RWPE2 (cell line): ENCODE measurements at regions not wholly inside any gene's neighbourhood (a gene's known extent, or its start where the extent isn't known, plus 50 kb on each side); places are given as distances from the start of the nearest gene placed in this dataset.

Source experiments
- ATAC-seq: fragments of 200-7000 bp; cut with Tn5 transposase; 3 replicates; pipeline ENCODE4 v1.9.1; 2021; ENCODE audit warnings: low read depth
- DNase-seq: peaks from one replicate; pipeline ENCODE4 v3.0.0-alpha.2; 2020; ENCODE audit warnings: low spot score
- H3K27ac ChIP-seq: fragments of 450-650 bp; 2 replicates; pipeline ENCODE4 v1.5.1; 2017; ENCODE audit warnings: mild to moderate bottlenecking; ENCODE audit not compliant: poor library complexity, severe bottlenecking
- H3K27me3 ChIP-seq: fragments of 250-450 bp; sonication (Bioruptor Pico); 2 replicates; pipeline ENCODE4 v1.5.1; 2021; ENCODE audit warnings: mild to moderate bottlenecking, moderate library complexity; ENCODE audit not compliant: insufficient read depth, poor library complexity, severe bottlenecking
- H3K36me3 ChIP-seq: fragments of 250-450 bp; sonication (Bioruptor Pico); 2 replicates; pipeline ENCODE4 v1.5.1; 2020; ENCODE audit warnings: low read depth, mild to moderate bottlenecking, moderate library complexity
- H3K4me1 ChIP-seq: fragments of 250-450 bp; sonication (Bioruptor Pico); 2 replicates; pipeline ENCODE4 v1.5.1; 2021; ENCODE audit warnings: mild to moderate bottlenecking, moderate library complexity; ENCODE audit not compliant: insufficient read depth, poor library complexity, severe bottlenecking
- H3K4me3 ChIP-seq: fragments of 250-450 bp; sonication (Bioruptor Pico); 2 replicates; pipeline ENCODE4 v1.5.1; 2021; ENCODE audit warnings: mild to moderate bottlenecking, moderate library complexity; ENCODE audit not compliant: severe bottlenecking
- H3K9me3 ChIP-seq: fragments of 250-450 bp; sonication (Bioruptor Pico); 2 replicates; pipeline ENCODE4 v1.5.1; 2021; ENCODE audit warnings: mild to moderate bottlenecking, moderate library complexity; ENCODE audit not compliant: severe bottlenecking
- TF ChIP-seq, protein P1 (sequence below): fragments of 450-650 bp; IDR thresholded peaks from one replicate; pipeline ENCODE4 v1.5.1; 2017; ENCODE audit warnings: mild to moderate bottlenecking, moderate library complexity; ENCODE audit not compliant: poor library complexity, severe bottlenecking

DNA sequence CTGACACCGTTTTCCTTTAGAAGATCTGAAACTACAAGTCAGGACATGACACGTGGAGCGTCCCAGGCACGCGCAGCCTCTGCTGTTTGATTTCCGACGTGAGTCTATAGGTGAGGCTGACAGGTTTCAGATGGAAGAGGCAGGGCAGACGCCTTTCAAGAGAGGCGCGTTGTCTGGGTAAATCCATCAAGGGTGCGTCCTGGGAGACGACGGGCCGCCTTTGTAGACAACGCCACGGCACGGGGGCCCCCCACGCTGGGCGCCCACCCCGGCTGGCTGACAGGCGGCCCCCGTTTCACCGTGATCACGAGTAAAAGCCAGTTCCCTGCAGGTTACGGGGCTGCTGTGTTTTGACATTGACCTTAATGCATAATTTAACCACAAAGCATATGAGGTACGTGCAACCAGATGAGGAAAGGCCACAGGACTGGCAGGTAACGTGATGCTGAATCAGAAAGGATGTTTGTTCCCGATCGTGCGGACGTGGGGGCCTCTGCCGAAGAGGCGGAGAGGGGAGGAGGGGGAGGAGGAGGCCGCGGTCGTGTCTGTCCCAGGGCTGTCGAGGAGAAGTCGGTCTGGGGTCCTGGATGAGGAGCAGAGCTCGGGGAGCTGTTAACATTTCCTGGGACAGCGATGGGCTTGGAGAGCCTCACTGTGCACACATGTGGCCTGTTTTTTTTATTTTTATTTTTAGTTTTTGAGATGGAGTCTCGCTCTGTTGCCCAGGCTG lies 51.1 kb upstream of the PPP2R3B start:
- H3K27me3 ChIP-seq = no peaks in the 10 kb centered on the region
- TF ChIP-seq, protein P1, sequence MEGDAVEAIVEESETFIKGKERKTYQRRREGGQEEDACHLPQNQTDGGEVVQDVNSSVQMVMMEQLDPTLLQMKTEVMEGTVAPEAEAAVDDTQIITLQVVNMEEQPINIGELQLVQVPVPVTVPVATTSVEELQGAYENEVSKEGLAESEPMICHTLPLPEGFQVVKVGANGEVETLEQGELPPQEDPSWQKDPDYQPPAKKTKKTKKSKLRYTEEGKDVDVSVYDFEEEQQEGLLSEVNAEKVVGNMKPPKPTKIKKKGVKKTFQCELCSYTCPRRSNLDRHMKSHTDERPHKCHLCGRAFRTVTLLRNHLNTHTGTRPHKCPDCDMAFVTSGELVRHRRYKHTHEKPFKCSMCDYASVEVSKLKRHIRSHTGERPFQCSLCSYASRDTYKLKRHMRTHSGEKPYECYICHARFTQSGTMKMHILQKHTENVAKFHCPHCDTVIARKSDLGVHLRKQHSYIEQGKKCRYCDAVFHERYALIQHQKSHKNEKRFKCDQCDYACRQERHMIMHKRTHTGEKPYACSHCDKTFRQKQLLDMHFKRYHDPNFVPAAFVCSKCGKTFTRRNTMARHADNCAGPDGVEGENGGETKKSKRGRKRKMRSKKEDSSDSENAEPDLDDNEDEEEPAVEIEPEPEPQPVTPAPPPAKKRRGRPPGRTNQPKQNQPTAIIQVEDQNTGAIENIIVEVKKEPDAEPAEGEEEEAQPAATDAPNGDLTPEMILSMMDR = no peak
- peaks cover 6% of the 10 kb centered on the region for H3K9me3 ChIP-seq
- no peak overlapping the region for H3K4me3 ChIP-seq
- no peaks in the 10 kb centered on the region for H3K36me3 ChIP-seq
- ATAC-seq = peak; percentile 25; the same call in 1 of the 3 replicates
- no peaks in the 10 kb centered on the region for H3K4me1 ChIP-seq
- H3K27ac ChIP-seq = no peak overlapping the region
- no peak for DNase-seq

- no peak overlapping the region for H3K27ac ChIP-seq
- H3K4me1 ChIP-seq = no peaks in the 10 kb centered on the region
- no peaks in the 10 kb centered on the region for H3K27me3 ChIP-seq
- no peak for DNase-seq
- H3K36me3 ChIP-seq = no peaks in the 10 kb centered on the region
- H3K9me3 ChIP-seq = peaks cover 6% of the 10 kb centered on the region
- no peak overlapping the region for H3K4me3 ChIP-seq
- TF ChIP-seq, protein P1 = no peak
- ATAC-seq = no peak
These were observed 52.5 kb upstream of the PPP2R3B start for GRCh38 chrX:439241-439640.

GRCh38 chrX:439719-440118 lies 53.0 kb upstream of the PPP2R3B start:
- peaks cover 8% of the 10 kb centered on the region for H3K9me3 ChIP-seq

DNA sequence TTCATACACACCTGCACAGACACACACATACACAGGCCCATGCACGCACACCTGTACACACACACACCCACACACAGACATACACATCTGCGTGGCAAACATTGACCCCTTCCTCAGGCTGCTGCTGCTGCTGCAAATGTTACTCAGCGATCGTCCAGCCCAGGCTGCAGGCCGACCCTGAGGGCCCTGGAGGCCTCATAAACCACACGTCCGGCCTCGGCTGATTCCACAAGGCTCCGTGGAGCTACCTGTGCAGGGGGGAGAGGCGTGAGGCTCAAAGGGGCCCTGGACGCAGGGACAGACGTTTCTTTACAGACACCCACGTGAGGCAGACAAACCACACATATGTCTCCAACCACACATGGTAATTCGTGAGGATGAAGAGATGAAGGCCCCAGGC lies 53.9 kb upstream of the PPP2R3B start:
- H3K36me3 ChIP-seq = no peaks in the 10 kb centered on the region
- no peak overlapping the region for H3K4me3 ChIP-seq
- H3K27ac ChIP-seq = no peak overlapping the region
- TF ChIP-seq, protein P1 = no peak
- H3K9me3 ChIP-seq = peaks cover 8% of the 10 kb centered on the region
- no peak for ATAC-seq
- no peak for DNase-seq
- no peaks in the 10 kb centered on the region for H3K4me1 ChIP-seq
- no peaks in the 10 kb centered on the region for H3K27me3 ChIP-seq

More at GRCh38 chrX:439719-440118, 53.0 kb upstream of the PPP2R3B start:
- Histone ChIP-seq H3K4me1 (no peaks in the 10 kb centered on the region), H3K36me3 (no peaks in the 10 kb centered on the region), H3K4me3 (no peak overlapping the region), H3K27me3 (no peaks in the 10 kb centered on the region), H3K27ac (no peak overlapping the region)
- ATAC-seq (no peak), DNase-seq (no peak)
- TF ChIP-seq, protein P1 = no peak

GRCh38 chrX:443536-444210 lies 57.0 kb upstream of the PPP2R3B start:
- Histone ChIP-seq H3K27me3 (no peaks in the 10 kb centered on the region), H3K4me1 (no peaks in the 10 kb centered on the region), H3K4me3 (no peak overlapping the region), H3K9me3 (peaks cover 2% of the 10 kb centered on the region), H3K27ac (no peak overlapping the region), H3K36me3 (no peaks in the 10 kb centered on the region)
- TF ChIP-seq, protein P1 = no peak
- no peak for ATAC-seq
- no peak for DNase-seq
